HS-27A (cell line): ENCODE measurements at regions not wholly inside any gene's neighbourhood (a gene's known extent, or its start where the extent isn't known, plus 50 kb on each side); places are given as distances from the start of the nearest gene placed in this dataset.

Experiments used
- DNase-seq: peaks from one replicate; pipeline ENCODE4 v3.0.0-alpha.2; 2012; ENCODE audit warnings: low read depth, missing footprints

DNA sequence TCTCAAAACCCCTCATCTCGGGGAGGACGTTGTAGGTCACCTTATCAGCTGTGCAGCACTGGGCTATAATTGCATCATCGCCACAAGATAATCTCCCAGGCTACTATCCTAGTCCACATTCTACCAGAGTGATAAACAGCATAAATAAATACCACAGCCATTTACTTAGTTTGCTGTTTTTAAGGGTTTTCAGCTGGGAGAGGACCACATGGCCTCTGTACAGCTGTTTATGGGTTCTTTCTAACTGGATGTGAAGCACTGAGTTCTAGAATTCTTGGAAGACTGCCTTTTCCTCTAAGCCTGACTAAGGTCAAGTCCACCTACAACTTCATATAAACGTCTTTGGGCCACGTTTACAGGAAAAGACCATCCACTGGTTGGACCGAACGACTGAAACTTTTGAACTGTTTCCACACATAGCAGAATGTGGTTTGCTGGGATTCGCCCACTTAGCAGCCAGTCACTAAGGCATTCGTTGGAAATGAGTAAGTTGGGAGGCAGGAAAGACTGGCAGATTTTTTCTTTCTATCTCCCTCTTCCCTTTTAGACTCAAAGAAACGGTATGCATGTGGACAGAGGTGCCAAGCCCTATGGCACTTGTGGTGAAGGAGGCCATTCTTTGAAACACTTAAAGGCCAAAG lies 752.5 kb upstream of the SGCG start:
- DNase-seq: no peak

DNA sequence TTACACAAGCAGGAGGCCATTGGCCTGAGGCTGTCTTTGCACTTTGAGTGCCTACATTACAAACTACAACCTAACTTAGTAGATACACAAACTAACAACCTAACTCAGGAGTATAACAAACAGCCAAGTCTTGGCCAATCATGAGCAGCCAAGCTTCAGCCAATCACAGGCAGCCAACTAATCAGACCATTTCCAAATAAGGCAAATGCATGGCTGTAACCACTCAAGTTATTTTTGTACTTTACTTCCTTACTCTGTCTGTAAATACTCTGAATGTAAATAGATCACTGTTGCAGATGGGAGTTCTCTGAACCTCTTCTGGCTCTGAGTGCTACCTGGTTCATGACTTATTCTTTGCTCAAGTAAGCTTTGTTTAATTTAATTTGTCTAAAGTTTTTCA lies 748.1 kb upstream of the SGCG start:
- DNase-seq: no peak

DNA sequence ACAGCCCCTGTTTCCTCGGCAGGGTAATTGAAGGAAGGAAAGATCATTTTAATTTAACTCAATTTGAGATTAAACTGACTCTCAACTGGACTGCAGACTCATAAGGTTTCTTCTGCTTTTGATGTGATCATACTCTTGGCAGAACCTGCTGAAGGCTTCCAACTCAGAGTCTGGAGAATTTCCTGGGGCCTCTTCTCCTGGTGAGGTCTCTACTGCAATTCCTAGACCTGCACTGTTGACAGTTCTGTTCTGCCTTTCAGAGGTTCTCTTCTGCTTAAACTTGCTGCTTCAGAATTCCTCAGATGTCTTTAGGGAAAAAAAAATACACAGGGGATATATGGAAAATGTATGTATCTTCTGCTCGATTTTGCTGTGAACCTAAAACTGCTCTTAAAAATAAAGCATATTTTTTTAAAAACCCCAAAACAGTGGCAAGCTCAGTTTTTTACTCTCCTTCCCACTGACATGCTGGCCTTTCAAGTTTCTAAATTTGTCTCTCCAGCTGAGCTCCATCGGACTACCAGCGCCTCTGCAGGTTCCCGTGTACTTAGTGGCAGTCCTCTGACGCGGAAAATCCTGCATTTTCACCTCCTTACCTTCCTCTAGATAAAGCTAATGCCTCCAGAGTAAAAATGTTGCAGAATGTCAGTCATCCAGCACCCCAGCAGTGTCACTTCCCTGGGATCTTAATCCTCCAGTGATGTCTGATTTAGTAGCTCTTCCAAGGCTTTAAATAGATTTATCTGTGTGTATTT lies 733.5 kb upstream of the SGCG start:
- no peak for DNase-seq

- no peak for DNase-seq
Observed at GRCh38 chr13:22449251-22449650, 731.5 kb upstream of the SGCG start.

GRCh38 chr13:22451327-22451741 lies 729.4 kb upstream of the SGCG start:
- no peak for DNase-seq

- no peak for DNase-seq
Observed at GRCh38 chr13:22454586-22454985, 726.2 kb upstream of the SGCG start.

DNA sequence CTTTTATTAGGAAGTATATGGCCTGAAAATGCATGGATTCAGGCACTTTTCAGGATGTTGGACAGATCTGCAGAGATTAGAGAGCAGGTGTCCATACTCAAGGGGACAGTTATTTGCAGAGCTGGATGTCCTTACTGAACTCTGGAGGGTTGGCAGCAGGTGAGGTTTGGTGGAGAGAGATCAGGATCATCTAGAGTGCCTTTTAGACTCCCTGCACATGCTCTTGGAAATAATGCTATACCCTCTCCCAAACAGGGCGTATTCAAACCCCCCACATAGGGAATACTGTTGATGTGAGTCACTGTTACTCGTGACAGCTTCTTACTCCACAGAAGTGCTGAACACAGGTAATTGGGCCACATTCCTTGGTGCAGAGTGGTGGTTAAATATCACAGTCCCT lies 725.7 kb upstream of the SGCG start:
- DNase-seq: no peak

GRCh38 chr13:22461854-22462490 lies 718.8 kb upstream of the SGCG start:
- DNase-seq: no peak

DNA sequence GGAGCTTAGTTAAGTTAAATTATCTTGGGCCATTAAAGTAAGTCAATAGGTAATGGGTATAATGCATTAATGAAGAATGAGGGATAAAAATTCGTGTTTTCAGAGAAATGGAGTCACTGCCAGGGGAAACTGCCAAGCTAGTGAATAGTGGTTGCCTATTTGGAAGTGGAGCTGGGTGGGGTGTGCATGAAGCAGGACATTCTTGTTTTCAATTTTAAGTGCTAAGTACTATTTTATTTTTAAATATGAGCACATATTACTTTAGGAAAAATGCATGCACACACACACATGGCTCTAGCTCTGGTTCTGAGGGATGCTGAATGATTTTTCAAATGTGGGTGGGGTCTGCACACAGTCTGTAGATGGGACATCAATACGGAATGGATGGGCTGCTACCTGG lies 717.7 kb upstream of the SGCG start:
- DNase-seq: no peak

DNA sequence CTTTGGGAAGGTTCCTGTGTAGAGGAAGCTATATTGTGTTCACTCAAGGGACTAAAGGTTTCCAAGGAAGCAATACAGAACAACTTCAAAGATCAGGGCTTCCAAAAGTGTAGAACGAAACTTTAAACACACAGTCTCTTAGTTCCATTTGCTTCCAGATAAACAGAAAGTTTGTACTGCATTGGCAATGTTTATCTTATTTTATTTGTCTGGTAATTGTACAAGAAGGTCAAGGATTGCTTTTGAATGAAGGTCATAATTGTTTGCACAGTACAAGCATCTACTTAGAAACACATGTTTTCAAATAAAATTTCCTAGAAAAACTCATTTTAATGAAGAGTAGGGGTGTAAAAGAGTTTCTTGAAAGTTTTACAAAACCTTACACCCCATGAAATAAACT lies 712.7 kb upstream of the SGCG start:
- no peak for DNase-seq

- DNase-seq: no peak
Observed at GRCh38 chr13:22468824-22469223, 712.0 kb upstream of the SGCG start.

DNA sequence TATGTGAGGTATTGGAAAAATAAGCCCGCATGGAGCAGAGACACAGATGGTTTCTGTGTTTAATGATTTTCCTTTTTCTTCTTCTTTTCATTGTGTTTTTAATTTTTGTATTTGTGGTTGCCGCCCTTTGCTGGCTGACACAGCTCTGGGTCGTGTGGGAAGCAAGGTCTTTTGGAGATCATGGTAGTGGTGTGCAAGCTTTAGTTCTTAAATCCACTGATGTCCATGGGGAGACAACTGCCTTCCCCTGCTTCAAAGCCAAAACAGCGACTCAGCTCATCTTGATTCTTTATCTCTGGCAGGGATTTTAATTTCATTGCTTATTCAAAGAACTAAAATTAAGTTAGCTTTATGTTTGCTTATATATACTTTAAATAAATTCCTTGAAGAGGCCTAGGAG lies 711.3 kb upstream of the SGCG start:
- no peak for DNase-seq

- DNase-seq: no peak
Observed at GRCh38 chr13:22470075-22470474, 710.7 kb upstream of the SGCG start.

DNA sequence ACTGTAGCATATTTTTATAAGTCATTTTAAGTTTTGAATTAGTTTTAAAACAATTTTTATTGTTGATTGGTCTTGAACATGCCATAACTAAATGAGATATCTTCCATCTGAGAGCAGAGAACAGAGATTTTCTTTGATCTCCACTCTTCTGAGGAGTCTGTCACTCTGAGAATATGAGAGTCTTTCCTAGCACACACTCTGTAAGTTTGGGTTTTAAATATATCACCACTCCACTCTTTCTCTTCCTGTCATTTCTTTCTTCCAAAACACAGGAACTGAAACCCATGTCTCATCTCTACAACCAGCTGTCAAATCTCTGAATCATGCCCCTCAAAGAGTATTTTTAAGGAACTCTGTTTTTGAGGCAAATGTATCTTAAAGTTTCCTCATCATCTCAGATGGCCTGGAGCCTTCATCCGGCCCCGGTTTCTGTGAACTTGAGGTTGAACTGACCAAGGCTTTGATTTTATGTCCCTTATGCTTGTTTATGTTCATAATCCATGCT lies 698.2 kb upstream of the SGCG start:
- DNase-seq: no peak

DNA sequence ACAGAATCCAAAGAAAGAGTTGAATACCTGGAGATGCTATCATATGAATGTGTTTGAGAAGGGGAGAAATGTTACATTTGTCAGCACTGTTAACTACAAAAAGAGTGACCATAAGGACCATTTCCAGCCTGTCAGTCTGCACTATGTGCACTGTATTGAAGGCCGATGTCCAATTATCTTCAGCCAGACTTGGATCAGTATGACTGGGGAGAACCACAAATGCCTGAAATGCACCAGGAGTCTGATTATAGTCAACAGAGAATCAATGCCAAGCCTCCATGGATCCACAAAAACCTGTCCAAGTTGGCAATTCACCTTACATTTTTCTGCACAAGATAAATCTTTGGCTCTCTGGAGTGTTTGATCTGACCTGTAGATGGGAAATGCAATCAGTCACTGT lies 697.5 kb upstream of the SGCG start:
- no peak for DNase-seq

- no peak for DNase-seq
Observed at GRCh38 chr13:22486490-22486889, 694.3 kb upstream of the SGCG start.

- DNase-seq: no peak
Observed at GRCh38 chr13:22487932-22488331, 692.8 kb upstream of the SGCG start.

GRCh38 chr13:22489771-22490170 lies 691.0 kb upstream of the SGCG start:
- no peak for DNase-seq

GRCh38 chr13:22495819-22496218 lies 685.0 kb upstream of the SGCG start:
- no peak for DNase-seq

DNA sequence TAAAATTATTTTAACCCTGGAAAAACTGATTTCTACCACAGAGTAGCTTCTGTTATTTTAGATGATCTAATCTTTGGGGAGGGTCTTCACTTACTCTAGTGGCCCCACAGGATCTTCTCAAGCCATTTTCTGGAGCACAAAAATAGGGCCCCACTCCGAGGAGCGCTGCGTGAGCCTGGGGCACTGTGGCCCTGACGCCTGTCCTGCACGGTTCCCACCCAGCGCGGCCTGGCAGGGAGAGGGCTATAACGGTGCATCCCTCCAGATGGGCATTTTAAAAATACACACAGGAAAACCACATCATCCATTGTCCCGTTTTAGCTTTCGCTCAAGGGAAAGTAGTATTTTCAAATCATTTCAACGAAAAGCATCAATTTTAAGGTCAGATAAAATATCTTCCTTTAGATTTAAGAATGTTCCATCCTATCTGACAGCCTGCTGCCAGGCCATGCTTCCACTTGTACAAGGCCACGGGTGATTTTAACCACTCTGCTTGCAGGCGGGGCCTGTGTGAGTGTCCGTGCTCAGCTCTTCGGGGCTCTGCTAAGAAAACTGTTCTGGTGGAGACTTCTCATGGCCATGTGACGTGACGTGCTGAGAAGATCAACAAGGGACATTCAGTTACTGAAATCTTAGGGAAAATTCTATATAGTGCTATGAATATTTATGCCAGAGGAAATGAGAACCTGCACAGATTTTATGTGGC lies 683.8 kb upstream of the SGCG start:
- no peak for DNase-seq

GRCh38 chr13:22497991-22498780 lies 682.6 kb upstream of the SGCG start:
- DNase-seq: no peak

DNA sequence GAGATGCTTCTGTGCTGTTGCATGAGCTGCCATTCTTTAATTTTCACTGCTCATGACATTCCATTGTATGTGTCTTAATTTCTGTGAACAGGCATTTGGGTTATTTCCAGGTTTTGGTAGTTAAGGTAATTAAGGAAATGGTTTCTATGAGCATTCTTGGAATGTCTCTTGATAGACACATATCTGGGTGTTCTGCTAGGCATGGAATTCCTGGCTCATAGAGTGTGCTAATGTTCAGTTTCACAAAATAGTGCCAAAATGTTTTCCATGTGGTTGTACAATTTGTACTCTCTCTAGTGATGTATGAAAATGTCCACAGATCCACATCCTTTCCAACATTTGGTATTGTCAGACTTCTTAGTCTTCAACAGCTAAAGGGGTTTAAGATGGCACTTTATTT lies 680.9 kb upstream of the SGCG start:
- DNase-seq: no peak
